ENCODE measurements at regions not wholly inside any gene's neighbourhood (a gene's known extent, or its start where the extent isn't known, plus 50 kb on each side); places are given as distances from the start of the nearest gene placed in this dataset.

GRCh38 chr4:24245491-24245820, 338.9 kb downstream of the DHX15 start:
- no peak for DNase-seq (ENCODE audit: low spot score)
- in situ Hi-C loops (cut with MboI; ENCODE audit: low sequenced_read_pairs, unreplicated experiment) = no loop called here
- no peak for TF ChIP-seq CTCF (IDR thresholded peaks at IDR 0.05; ENCODE audit: borderline replicate concordance, control extremely low read depth, extremely low read depth, insufficient read depth, missing control alignments)

DNA sequence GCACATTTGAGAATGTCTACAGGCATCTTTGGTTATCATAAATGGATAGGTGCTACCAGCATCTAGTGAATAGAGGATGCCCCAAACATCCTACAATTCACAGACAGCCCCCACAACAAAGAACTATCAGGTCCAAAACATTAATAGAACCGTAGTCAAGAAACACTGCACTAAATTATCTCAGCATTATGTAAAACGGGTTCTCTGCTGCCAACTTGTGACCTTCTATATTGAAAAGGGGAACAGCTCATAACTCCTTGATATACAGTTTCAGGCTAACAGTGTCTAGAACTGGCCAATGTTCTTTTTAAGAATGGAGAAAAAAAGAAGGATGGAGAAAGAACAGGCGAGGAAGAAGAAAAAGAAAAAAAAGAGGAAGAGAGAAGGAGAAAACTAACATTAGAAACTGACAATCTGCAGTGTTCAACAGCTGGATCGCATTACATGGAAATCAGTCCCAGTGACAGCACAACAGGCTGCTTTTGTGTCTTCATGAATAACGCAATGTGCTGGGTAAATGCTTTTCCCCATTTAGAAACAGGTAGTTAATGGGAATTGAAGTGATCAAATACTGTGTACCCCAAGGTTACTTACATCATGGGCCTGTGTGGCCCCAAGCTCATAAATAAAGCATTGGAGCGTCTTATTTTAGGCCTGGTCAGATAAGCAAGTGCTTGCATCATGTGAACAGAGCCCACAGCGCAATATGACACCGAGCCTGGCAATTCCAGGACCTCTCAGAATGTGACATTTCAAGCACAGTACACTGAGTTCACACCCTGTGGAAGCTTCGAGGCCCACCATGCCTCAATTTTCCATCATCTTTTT, 339.5 kb downstream of the DHX15 start:
- in situ Hi-C loops (cut with MboI; ENCODE audit: low sequenced_read_pairs, unreplicated experiment) = no loop called here
- no peak for TF ChIP-seq CTCF (IDR thresholded peaks at IDR 0.05; ENCODE audit: borderline replicate concordance, control extremely low read depth, extremely low read depth, insufficient read depth, missing control alignments)
- no peak for DNase-seq (ENCODE audit: low spot score)

DNA sequence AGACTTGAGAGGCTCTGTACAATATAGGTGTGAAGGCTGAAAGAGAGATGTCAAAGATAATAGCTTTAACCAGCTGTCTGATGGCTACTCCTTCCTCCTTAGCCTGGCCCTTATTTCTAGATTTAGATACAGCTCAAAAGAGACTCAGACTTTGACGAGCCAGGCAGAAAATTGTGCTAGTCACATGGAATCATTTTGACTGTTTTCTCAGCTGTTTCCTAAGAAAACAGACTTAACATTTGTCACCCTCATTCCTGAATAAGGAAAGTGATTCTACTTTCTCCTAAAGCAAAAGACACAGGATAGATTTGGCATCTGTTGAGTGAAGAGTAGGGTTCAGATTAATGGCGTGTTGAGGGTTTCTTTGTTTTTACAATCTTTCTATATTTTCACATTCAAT, 340.7 kb downstream of the DHX15 start:
- TF ChIP-seq CTCF (IDR thresholded peaks at IDR 0.05; ENCODE audit: borderline replicate concordance, control extremely low read depth, extremely low read depth, insufficient read depth, missing control alignments) = no peak
- in situ Hi-C loops (cut with MboI; ENCODE audit: low sequenced_read_pairs, unreplicated experiment) = no loop called here

DNA sequence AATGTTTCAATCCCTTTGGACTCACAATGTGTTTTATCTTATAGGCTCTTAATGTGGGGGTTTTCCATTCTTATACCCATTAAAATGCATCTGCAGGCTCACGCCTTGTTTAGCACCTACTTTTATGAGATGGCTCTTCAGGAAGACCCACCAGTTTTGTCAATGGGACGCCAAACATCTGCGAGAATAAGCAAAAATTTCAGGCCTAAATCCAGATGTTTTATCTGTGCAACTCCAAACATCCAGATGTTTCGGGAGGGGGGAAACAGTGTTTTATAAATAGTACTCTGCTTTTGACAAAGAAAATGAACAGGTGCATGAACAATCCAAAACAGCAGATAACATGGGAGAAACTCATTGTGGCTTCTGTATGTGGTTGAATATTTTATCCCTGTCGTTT, 342.8 kb downstream of the DHX15 start:
- TF ChIP-seq CTCF (IDR thresholded peaks at IDR 0.05; ENCODE audit: borderline replicate concordance, control extremely low read depth, extremely low read depth, insufficient read depth, missing control alignments) = no peak
- no peak for DNase-seq (ENCODE audit: low spot score)
- in situ Hi-C loops (cut with MboI; ENCODE audit: low sequenced_read_pairs, unreplicated experiment) = no loop called here

More for the DNA sequence above, 340.7 kb downstream of the DHX15 start:
- DNase-seq (ENCODE audit: low spot score) = no peak

- TF ChIP-seq CTCF (IDR thresholded peaks at IDR 0.05; ENCODE audit: borderline replicate concordance, control extremely low read depth, extremely low read depth, insufficient read depth, missing control alignments) = no peak
- DNase-seq (ENCODE audit: low spot score) = no peak
- in situ Hi-C loops (cut with MboI; ENCODE audit: low sequenced_read_pairs, unreplicated experiment) = no loop called here
Observed at GRCh38 chr4:24240655-24241054, 343.7 kb downstream of the DHX15 start.

GRCh38 chr4:24237709-24238108, 346.6 kb downstream of the DHX15 start:
- in situ Hi-C loops (cut with MboI; ENCODE audit: low sequenced_read_pairs, unreplicated experiment) = no loop called here
- DNase-seq (ENCODE audit: low spot score) = no peak
- TF ChIP-seq CTCF (IDR thresholded peaks at IDR 0.05; ENCODE audit: borderline replicate concordance, control extremely low read depth, extremely low read depth, insufficient read depth, missing control alignments) = no peak
